ENCODE measurements at regions not wholly inside any gene's neighbourhood (a gene's known extent, or its start where the extent isn't known, plus 50 kb on each side); places are given as distances from the start of the nearest gene placed in this dataset.

DNA sequence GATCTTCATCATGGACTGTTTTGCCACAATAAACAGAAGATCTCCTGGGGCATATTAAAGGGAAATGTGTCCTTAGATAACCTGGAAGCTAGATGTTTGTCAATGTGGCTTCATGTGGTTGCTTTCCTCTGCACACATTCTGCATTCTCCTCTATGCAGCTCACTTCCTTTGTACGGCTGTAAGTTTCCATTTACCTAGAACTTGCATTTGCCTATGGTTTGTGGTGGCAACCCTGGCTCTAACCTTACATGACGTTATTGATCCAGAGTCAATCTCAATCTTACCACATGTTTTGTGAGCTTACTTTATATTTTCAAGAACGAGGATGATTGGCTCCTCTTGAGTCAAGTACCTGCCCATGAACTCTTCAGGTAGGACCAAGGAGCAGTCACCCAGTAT, 863.1 kb downstream of the MAFB start:
- DNase-seq (ENCODE audit: low spot score): no peak

DNA sequence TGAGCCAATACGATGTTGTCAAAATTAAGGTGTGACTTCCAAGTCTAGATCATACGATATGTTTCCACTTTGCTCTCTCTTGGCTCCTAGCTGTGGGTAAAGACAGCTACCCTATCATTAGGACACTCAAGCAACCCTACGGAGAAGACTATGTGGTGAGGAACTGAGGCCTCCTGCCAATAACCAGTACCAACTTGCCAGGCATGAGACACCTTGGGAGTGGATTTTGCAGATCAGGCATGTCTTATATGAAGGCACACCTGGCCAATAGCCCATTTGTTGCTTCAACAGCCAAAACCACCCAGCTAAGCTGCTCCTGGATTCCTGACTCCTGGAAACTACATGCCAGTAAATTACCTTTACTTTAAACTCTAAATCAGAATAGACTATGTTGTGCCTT, 863.4 kb downstream of the DHX35 start:
- DNase-seq (ENCODE audit: low spot score): no peak

DNA sequence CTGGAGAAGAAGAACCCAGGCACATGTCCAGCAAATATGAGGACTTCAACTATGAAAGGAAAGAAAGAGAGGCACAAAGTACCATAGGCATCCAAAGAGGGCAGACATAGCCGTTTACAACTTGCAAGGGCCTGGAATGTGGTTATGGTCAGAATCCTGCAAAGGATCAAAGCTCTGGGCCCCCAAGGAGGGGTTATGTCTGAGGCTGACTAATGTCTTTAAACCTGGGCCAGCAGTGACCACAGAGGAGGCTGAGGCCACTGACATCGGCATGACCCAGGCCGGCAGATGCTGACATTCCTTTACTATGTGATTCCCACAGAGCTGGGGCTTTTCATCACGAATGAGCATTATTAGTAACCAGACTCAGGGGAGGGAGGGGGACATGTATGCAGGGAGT, 861.1 kb downstream of the DHX35 start:
- DNase-seq (ENCODE audit: low spot score): no peak

- DNase-seq (ENCODE audit: low spot score): no peak
Measured at GRCh38 chr20:39822667-39823066, 860.5 kb downstream of the DHX35 start.

- DNase-seq (ENCODE audit: low spot score): no peak
Measured at GRCh38 chr20:39813190-39813829, 851.2 kb downstream of the DHX35 start.

- no peak for DNase-seq (ENCODE audit: low spot score)
Measured at GRCh38 chr20:39812116-39812515, 850.0 kb downstream of the DHX35 start.

DNA sequence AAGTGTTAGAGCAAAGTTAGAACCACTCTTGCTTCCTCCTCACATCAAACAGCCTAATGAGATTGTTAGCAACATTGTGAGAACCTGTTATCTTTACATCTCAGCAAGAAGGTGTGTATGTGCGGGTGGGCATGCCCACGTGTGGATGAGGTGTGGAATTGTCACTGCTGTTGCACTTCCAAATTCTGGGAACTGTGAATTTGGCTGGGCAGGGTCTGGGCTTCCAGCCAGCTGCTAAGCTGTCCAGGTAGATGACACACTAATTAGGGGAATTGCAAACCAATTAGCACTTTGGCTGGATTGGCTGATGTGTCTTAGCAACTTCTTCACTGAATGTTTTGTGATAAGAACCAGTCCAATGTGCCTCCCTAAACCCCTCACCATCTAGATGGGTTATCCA, 848.2 kb downstream of the DHX35 start:
- DNase-seq (ENCODE audit: low spot score): no peak

GRCh38 chr20:39808613-39809012, 846.5 kb downstream of the DHX35 start:
- DNase-seq (ENCODE audit: low spot score): no peak

GRCh38 chr20:39800548-39800947, 838.4 kb downstream of the DHX35 start:
- no peak for DNase-seq (ENCODE audit: low spot score)

GRCh38 chr20:39800111-39800510, 838.0 kb downstream of the DHX35 start:
- no peak for DNase-seq (ENCODE audit: low spot score)

DNA sequence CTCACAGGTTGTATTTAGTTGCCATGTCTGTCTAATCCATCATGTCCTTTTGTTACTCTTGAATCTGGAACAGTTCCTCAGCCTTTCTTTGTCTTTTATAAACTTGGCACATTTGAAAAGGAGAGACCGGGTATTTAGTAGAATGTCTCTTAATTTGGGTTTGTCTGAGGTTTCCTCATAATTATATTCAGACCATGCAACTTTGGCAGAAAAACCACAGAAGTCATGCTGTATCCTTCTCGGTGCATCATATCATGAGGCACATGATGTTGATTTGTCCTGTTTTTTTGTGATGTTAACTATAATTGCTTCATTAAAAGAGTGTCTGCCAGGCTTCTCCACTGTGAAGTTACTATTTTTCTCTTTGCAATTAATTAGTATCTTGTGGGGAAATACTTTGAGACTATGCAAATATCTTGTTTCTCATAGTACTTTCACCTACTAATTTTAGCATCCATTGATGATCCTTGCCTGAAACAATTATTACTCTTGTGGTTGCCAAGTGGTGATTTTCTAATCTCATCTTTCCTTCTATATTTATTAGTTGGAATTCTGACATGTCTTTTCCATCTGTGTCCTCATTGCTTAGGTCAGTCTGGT, 837.3 kb downstream of the DHX35 start:
- no peak for DNase-seq (ENCODE audit: low spot score)

DNA sequence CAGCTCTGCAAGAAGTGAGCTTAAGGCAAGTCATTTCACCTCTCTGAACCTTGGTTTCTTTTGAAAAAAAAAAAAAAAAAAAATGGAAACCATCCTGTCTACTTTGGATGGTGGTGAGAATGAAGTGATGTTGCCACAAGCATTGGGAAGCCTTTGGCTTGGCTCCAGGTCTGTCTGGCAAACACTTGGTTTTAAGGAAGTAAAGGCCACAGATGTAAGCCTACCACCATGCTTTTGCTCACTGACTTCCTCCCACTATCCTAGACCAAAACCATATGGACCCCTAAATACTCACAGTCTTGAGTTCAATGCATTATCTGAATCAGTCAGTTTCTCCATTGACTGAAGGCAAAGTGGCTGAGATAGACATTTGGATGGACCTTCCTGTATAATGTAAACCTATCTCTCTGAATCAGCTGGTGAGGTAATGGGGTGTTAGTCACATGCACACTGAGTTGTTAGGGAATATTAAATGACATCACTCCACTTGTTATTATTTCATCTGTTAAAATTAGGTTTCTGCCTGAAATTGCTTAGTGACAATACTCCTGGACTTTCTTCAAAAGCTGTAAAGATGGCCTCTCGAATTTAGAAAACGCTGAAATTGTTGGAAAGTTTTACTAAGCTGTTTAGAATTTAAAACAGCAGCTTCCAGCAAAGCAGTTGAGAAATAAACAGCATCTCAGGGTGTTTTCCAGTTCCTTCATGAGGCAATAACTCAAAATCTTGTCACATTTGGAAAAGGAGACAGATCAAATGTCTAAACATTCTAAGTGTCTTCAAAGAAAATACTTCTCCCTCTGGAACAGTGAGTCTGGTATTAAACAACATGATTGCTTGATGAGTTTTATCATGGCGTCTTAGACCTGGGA, 833.5 kb downstream of the DHX35 start:
- no peak for DNase-seq (ENCODE audit: low spot score)

DNA sequence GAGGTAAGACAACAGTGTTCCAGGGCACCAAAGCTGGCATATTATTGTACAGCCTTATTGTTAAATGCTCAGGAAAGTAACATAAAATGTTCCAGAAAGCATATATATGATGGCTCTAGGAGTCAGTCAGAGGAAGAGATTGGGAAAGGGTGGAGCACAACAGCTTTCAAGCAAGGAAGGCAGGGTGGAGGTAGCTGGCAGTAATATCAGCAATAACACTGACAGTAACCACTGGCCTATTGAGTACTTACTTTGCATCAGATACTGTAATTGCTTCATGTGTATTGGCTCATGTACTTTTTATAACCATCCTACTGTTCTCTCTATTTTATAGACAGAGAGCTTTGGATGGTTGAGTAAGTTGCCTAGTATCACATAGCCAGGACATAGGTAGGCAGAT, 830.2 kb downstream of the DHX35 start:
- no peak for DNase-seq (ENCODE audit: low spot score)

GRCh38 chr20:39789411-39789810, 827.3 kb downstream of the DHX35 start:
- DNase-seq (ENCODE audit: low spot score): no peak

GRCh38 chr20:39785252-39785917, 823.2 kb downstream of the DHX35 start:
- DNase-seq (ENCODE audit: low spot score): no peak

- DNase-seq (ENCODE audit: low spot score): no peak
Measured at GRCh38 chr20:39784693-39785092, 822.5 kb downstream of the DHX35 start.

- DNase-seq (ENCODE audit: low spot score): no peak
Measured at GRCh38 chr20:39778847-39779604, 816.9 kb downstream of the DHX35 start.

DNA sequence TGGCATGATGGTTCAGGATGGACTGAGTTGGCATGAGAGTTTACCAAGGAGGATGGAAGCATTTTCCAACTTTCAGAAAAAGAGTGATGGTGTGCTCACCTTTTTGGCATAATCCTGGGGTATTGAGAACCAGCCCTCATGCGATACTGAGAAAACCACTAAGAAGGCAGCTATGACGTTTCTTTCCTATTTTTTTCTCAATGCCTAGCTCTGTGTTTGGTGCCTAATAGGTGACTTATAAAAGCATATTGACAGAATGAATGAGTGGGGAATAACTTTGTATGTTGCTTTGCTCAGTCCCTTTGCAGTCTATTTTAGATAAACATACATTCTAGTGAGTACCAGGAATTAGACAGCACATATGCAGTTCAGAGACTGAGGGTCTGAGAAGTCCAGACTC, 816.3 kb downstream of the DHX35 start:
- DNase-seq (ENCODE audit: low spot score): no peak

GRCh38 chr20:39777610-39778009, 815.5 kb downstream of the DHX35 start:
- no peak for DNase-seq (ENCODE audit: low spot score)

DNA sequence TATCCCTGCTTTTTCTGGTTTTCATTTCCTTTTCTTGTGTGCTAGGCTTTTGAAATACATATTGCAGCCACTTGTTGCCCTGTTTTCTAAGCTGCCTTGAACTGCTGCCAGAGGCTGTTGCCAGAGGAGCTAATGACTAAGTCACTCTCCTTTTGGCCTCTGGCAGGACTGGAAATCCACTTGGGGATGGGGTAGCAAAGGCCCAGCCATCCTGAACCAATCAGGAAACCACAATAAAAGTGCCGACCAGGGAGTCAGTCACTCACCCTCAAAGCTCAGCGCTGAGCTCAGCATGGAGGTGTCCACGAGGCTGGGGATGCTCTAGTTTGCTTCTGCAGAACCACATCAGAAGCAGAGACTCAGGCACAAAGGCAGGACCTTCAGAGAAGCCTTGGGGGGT, 813.0 kb downstream of the DHX35 start:
- no peak for DNase-seq (ENCODE audit: low spot score)

DNA sequence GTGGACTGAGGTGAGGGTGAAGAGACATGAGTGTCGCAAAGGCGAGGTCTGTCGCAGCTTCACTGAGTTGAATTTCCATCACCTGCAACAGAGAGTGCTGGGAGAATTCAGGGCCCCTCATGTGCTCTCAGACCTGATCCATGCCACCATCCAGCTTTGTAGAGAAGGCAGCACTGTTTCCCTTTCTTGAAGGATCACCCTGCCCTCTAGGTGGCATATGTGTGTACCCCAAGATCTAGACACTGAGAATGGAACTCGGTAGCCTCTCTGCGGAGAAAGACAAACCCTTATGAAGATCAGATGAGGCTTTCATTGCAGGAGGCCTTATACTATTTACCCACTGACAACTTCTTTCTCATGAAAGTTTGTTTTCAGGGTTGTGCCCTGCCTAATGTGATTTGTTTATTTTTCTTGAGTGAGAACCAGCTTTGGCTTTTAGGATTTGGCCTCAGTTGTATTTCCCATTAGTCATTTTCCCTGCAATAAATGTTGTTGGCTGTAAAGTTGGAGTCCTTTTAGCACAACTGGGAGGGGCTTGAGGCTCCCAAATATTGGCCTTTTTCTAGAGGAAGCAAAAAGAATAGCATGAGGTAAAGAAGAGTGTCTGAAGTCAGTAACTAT, 811.3 kb downstream of the DHX35 start:
- no peak for DNase-seq (ENCODE audit: low spot score)

DNA sequence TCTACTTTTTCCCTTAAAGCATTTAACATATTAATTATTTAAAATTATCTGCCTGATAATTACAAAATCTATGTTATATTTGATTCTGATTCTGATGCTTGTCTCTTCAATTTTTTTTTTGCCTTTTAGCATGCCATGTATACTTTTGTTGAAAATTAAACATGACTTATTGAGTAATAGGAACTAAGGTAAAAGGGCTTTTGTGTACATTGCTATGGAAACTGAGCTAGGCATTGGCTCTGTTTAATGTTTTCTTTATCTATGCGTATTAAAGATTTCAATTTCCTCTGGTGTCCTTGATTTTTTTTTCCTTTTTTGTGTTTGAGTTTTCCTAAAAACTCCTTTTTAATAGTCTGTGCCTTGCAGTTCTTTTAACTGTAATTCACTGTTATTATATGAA, 805.2 kb downstream of the DHX35 start:
- DNase-seq (ENCODE audit: low spot score): no peak

Data from HuH-7 (cell line).